ENCODE measurements at regions not wholly inside any gene's neighbourhood (a gene's known extent, or its start where the extent isn't known, plus 50 kb on each side); places are given as distances from the start of the nearest gene placed in this dataset.

GRCh38 chr6:147099974-147100373 is 104.2 kb upstream of the STXBP5 start:
- H3K27ac ChIP-seq (ENCODE audit: low read length), result no peak overlapping the region
- H3K36me3 ChIP-seq (replicated peaks; ENCODE audit: insufficient read depth, low read length), result no peaks in the 10 kb centered on the region

GRCh38 chr6:147103007-147103406 is 101.2 kb upstream of the STXBP5 start:
- no peaks in the 10 kb centered on the region for H3F3A ChIP-seq (ENCODE audit: insufficient read depth, low read length)
- no peak overlapping the region for H3K4me2 ChIP-seq (ENCODE audit: low read depth, low read length)
- H3K9ac ChIP-seq (ENCODE audit: low read length), result no peak overlapping the region
- TF ChIP-seq EZH2phosphoT487 (IDR thresholded peaks at IDR 0.05; ENCODE audit: low read length) (no peak), CTCF (IDR thresholded peaks at IDR 0.05; ENCODE audit: low read length) (no peak), EZH2 (optimal IDR thresholded peaks at IDR 0.05; ENCODE audit: low read depth, low read length) (no peak)
- no peaks in the 10 kb centered on the region for H3K9me3 ChIP-seq (replicated peaks; ENCODE audit: insufficient read depth, low read length)
- H3K36me3 ChIP-seq (replicated peaks; ENCODE audit: insufficient read depth, low read length), result no peaks in the 10 kb centered on the region
- no peak overlapping the region for H3K27ac ChIP-seq (ENCODE audit: low read length)
- H3K9me2 ChIP-seq (replicated peaks; ENCODE audit: insufficient read depth, low read length), result no peaks in the 10 kb centered on the region
- no peaks in the 10 kb centered on the region for H3K79me2 ChIP-seq (ENCODE audit: low read length)
- H2AFZ ChIP-seq (ENCODE audit: low read length), result no peak overlapping the region
- no peaks in the 10 kb centered on the region for H4K20me1 ChIP-seq (ENCODE audit: insufficient read depth, low read length)
- DNase-seq, result no peak
- no peak overlapping the region for H3K4me3 ChIP-seq (ENCODE audit: low read length)
- H3K27me3 ChIP-seq (replicated peaks; ENCODE audit: insufficient read depth, low read length), result no peaks in the 10 kb centered on the region
- no peaks in the 10 kb centered on the region for H3K4me1 ChIP-seq (ENCODE audit: low read length)

More at GRCh38 chr6:147099974-147100373, 104.2 kb upstream of the STXBP5 start:
- H3K27me3 ChIP-seq (replicated peaks; ENCODE audit: insufficient read depth, low read length), result no peaks in the 10 kb centered on the region
- no peak overlapping the region for H3K9ac ChIP-seq (ENCODE audit: low read length)
- TF ChIP-seq EZH2phosphoT487 (IDR thresholded peaks at IDR 0.05; ENCODE audit: low read length), result no peak
- no peak for TF ChIP-seq EZH2 (optimal IDR thresholded peaks at IDR 0.05; ENCODE audit: low read depth, low read length)
- TF ChIP-seq CTCF (IDR thresholded peaks at IDR 0.05; ENCODE audit: low read length), result no peak
- H2AFZ ChIP-seq (ENCODE audit: low read length), result no peak overlapping the region
- no peaks in the 10 kb centered on the region for H4K20me1 ChIP-seq (ENCODE audit: insufficient read depth, low read length)
- no peak for DNase-seq
- no peaks in the 10 kb centered on the region for H3F3A ChIP-seq (ENCODE audit: insufficient read depth, low read length)
- H3K9me3 ChIP-seq (replicated peaks; ENCODE audit: insufficient read depth, low read length), result no peaks in the 10 kb centered on the region
- H3K4me2 ChIP-seq (ENCODE audit: low read depth, low read length), result no peak overlapping the region
- H3K9me2 ChIP-seq (replicated peaks; ENCODE audit: insufficient read depth, low read length), result no peaks in the 10 kb centered on the region
- no peaks in the 10 kb centered on the region for H3K4me1 ChIP-seq (ENCODE audit: low read length)
- H3K4me3 ChIP-seq (ENCODE audit: low read length), result no peak overlapping the region
- no peaks in the 10 kb centered on the region for H3K79me2 ChIP-seq (ENCODE audit: low read length)

DNA sequence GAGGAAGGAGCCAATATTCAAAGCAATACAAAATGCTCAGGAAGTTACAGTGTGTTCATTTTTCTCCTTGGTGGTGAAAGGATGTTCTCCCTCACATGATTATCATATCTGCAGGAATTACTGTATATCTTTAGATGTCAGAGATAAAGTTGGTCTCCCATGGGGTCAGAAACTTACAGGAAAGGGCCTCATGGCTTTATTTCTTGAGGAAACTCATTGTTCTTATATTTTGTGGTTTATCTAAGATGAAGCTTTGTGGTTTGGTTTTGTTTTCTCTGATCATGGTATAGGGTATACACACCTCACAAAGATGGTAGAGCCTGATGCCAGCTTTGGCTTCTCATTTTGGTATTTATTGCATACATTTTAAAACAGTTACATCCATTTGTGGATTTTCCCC is 100.5 kb upstream of the STXBP5 start:
- TF ChIP-seq EZH2 (optimal IDR thresholded peaks at IDR 0.05; ENCODE audit: low read depth, low read length), result no peak
- no peak for TF ChIP-seq CTCF (IDR thresholded peaks at IDR 0.05; ENCODE audit: low read length)
- no peak for TF ChIP-seq EZH2phosphoT487 (IDR thresholded peaks at IDR 0.05; ENCODE audit: low read length)
- H3K27ac ChIP-seq (ENCODE audit: low read length), result no peak overlapping the region
- no peaks in the 10 kb centered on the region for H4K20me1 ChIP-seq (ENCODE audit: insufficient read depth, low read length)
- H3K4me3 ChIP-seq (ENCODE audit: low read length), result no peak overlapping the region
- H3K4me2 ChIP-seq (ENCODE audit: low read depth, low read length), result no peak overlapping the region
- no peak overlapping the region for H3K9ac ChIP-seq (ENCODE audit: low read length)
- no peaks in the 10 kb centered on the region for H3K79me2 ChIP-seq (ENCODE audit: low read length)
- H3K4me1 ChIP-seq (ENCODE audit: low read length), result no peaks in the 10 kb centered on the region
- no peaks in the 10 kb centered on the region for H3K27me3 ChIP-seq (replicated peaks; ENCODE audit: insufficient read depth, low read length)
- no peaks in the 10 kb centered on the region for H3K9me3 ChIP-seq (replicated peaks; ENCODE audit: insufficient read depth, low read length)
- H3F3A ChIP-seq (ENCODE audit: insufficient read depth, low read length), result no peaks in the 10 kb centered on the region
- no peaks in the 10 kb centered on the region for H3K36me3 ChIP-seq (replicated peaks; ENCODE audit: insufficient read depth, low read length)
- no peak overlapping the region for H2AFZ ChIP-seq (ENCODE audit: low read length)
- no peaks in the 10 kb centered on the region for H3K9me2 ChIP-seq (replicated peaks; ENCODE audit: insufficient read depth, low read length)
- no peak for DNase-seq

Data from MM.1S (cell line).